ENCODE measurements at regions not wholly inside any gene's neighbourhood (a gene's known extent, or its start where the extent isn't known, plus 50 kb on each side); places are given as distances from the start of the nearest gene placed in this dataset.

- no peak overlapping the region for H2AFZ ChIP-seq (ENCODE audit: low read length)
- H3K36me3 ChIP-seq (ENCODE audit: insufficient read depth, low read length), result no peaks in the 10 kb centered on the region
- no peaks in the 10 kb centered on the region for H3K27me3 ChIP-seq (ENCODE audit: insufficient read depth, low read length)
- TF ChIP-seq CTCF (IDR thresholded peaks at IDR 0.05; ENCODE audit: low read length) (no peak), EZH2 (IDR thresholded peaks at IDR 0.05; ENCODE audit: borderline replicate concordance, low read length) (no peak)
- H3K4me3 ChIP-seq (ENCODE audit: low read depth, low read length, poor library complexity, severe bottlenecking), result no peak overlapping the region
- H3K27ac ChIP-seq (ENCODE audit: low read depth, low read length, poor library complexity, severe bottlenecking), result no peak overlapping the region
- no peak overlapping the region for H3K9ac ChIP-seq (ENCODE audit: low read length)
- H3K4me1 ChIP-seq (ENCODE audit: insufficient read depth, low read length, severe bottlenecking), result no peaks in the 10 kb centered on the region
- H4K20me1 ChIP-seq (ENCODE audit: insufficient read depth, low read length), result no peaks in the 10 kb centered on the region
- no peaks in the 10 kb centered on the region for H3K9me3 ChIP-seq (ENCODE audit: low read length)
- no peaks in the 10 kb centered on the region for H3K9me2 ChIP-seq (ENCODE audit: low read depth, low read length)
- no peaks in the 10 kb centered on the region for H3F3A ChIP-seq (ENCODE audit: insufficient read depth, low read length)
- H3K4me2 ChIP-seq (ENCODE audit: low read length), result no peak overlapping the region
- H3K79me2 ChIP-seq (ENCODE audit: insufficient read depth, low read length), result no peaks in the 10 kb centered on the region
Observed at GRCh38 chr12:91974541-91975085, 171.0 kb downstream of the BTG1 start.

GRCh38 chr12:91973813-91974212 lies 171.8 kb downstream of the BTG1 start:
- Histone ChIP-seq H4K20me1 (ENCODE audit: insufficient read depth, low read length) (no peaks in the 10 kb centered on the region), H3F3A (ENCODE audit: insufficient read depth, low read length) (no peaks in the 10 kb centered on the region), H3K9me2 (ENCODE audit: low read depth, low read length) (no peaks in the 10 kb centered on the region)

GRCh38 chr12:91972896-91973295 lies 172.8 kb downstream of the BTG1 start:
- H4K20me1 ChIP-seq (ENCODE audit: insufficient read depth, low read length), result no peaks in the 10 kb centered on the region
- TF ChIP-seq EZH2 (IDR thresholded peaks at IDR 0.05; ENCODE audit: borderline replicate concordance, low read length) (no peak), CTCF (IDR thresholded peaks at IDR 0.05; ENCODE audit: low read length) (no peak)
- no peak overlapping the region for H2AFZ ChIP-seq (ENCODE audit: low read length)
- H3K27ac ChIP-seq (ENCODE audit: low read depth, low read length, poor library complexity, severe bottlenecking), result no peak overlapping the region
- H3K9me2 ChIP-seq (ENCODE audit: low read depth, low read length), result no peaks in the 10 kb centered on the region
- no peaks in the 10 kb centered on the region for H3K27me3 ChIP-seq (ENCODE audit: insufficient read depth, low read length)
- no peaks in the 10 kb centered on the region for H3F3A ChIP-seq (ENCODE audit: insufficient read depth, low read length)
- no peak overlapping the region for H3K4me2 ChIP-seq (ENCODE audit: low read length)
- no peaks in the 10 kb centered on the region for H3K4me1 ChIP-seq (ENCODE audit: insufficient read depth, low read length, severe bottlenecking)
- H3K79me2 ChIP-seq (ENCODE audit: insufficient read depth, low read length), result no peaks in the 10 kb centered on the region
- H3K9me3 ChIP-seq (ENCODE audit: low read length), result no peaks in the 10 kb centered on the region
- H3K9ac ChIP-seq (ENCODE audit: low read length), result no peak overlapping the region
- H3K36me3 ChIP-seq (ENCODE audit: insufficient read depth, low read length), result no peaks in the 10 kb centered on the region
- H3K4me3 ChIP-seq (ENCODE audit: low read depth, low read length, poor library complexity, severe bottlenecking), result no peak overlapping the region

More at GRCh38 chr12:91973813-91974212, 171.8 kb downstream of the BTG1 start:
- H3K4me2 ChIP-seq (ENCODE audit: low read length), result no peak overlapping the region
- H3K9me3 ChIP-seq (ENCODE audit: low read length), result no peaks in the 10 kb centered on the region
- H3K27me3 ChIP-seq (ENCODE audit: insufficient read depth, low read length), result no peaks in the 10 kb centered on the region
- no peak overlapping the region for H2AFZ ChIP-seq (ENCODE audit: low read length)
- no peak overlapping the region for H3K27ac ChIP-seq (ENCODE audit: low read depth, low read length, poor library complexity, severe bottlenecking)
- H3K4me3 ChIP-seq (ENCODE audit: low read depth, low read length, poor library complexity, severe bottlenecking), result no peak overlapping the region
- no peaks in the 10 kb centered on the region for H3K79me2 ChIP-seq (ENCODE audit: insufficient read depth, low read length)
- TF ChIP-seq CTCF (IDR thresholded peaks at IDR 0.05; ENCODE audit: low read length), result no peak
- TF ChIP-seq EZH2 (IDR thresholded peaks at IDR 0.05; ENCODE audit: borderline replicate concordance, low read length), result no peak
- H3K4me1 ChIP-seq (ENCODE audit: insufficient read depth, low read length, severe bottlenecking), result no peaks in the 10 kb centered on the region
- H3K9ac ChIP-seq (ENCODE audit: low read length), result no peak overlapping the region
- no peaks in the 10 kb centered on the region for H3K36me3 ChIP-seq (ENCODE audit: insufficient read depth, low read length)
